Heart right ventricle (tissue), 16 donors: ENCODE measurements at regions not wholly inside any gene's neighbourhood (a gene's known extent, or its start where the extent isn't known, plus 50 kb on each side); places are given as distances from the start of the nearest gene placed in this dataset.

ENCODE experiments used
- ATAC-seq, 8 donors: fragments of 200-7000 bp; cut with Tn5 transposase; one replicate each; pipeline ENCODE4 v1.9.1; 2020; ENCODE audit warnings: mild to moderate bottlenecking in 8 of 8, moderate library complexity in 8 of 8, moderate number of reproducible peaks in 1 of 8
- DNase-seq, 2 donors: peaks; one replicate each; pipeline ENCODE4 v3.0.0-alpha.2; 2020
- H3K27ac ChIP-seq, 10 donors: fragments of 200-600 bp; sonication (generic) in 2 of 10; one replicate each; pipeline versions ENCODE4 v1.5.0 to v1.8.0; 2020 to 2022; ENCODE audit warnings: mild to moderate bottlenecking in 3 of 10
- H3K27me3 ChIP-seq, 7 donors: fragments of 200-600 bp; one replicate each; pipeline ENCODE4 v1.8.0; 2021 to 2022; ENCODE audit warnings: mild to moderate bottlenecking in 2 of 7
- H3K36me3 ChIP-seq, 9 donors: fragments of 200-600 bp; sonication (generic) in 1 of 9; one replicate each; pipeline versions ENCODE4 v1.5.0 to v1.8.0; 2020 to 2022; ENCODE audit warnings: mild to moderate bottlenecking in 2 of 9
- H3K4me1 ChIP-seq, 9 donors: fragments of 200-600 bp; sonication (generic) in 1 of 9; one replicate each; pipeline versions ENCODE4 v1.5.0 to v1.8.0; 2020 to 2022; ENCODE audit warnings: mild to moderate bottlenecking in 4 of 9
- H3K4me3 ChIP-seq, 10 donors: fragments of 200-600 bp; sonication (generic) in 2 of 10; one replicate each; pipeline versions ENCODE4 v1.5.0 to v1.8.0; 2020 to 2022; ENCODE audit warnings: mild to moderate bottlenecking in 7 of 10, moderate library complexity in 2 of 10
- H3K9me3 ChIP-seq, 11 donors: fragments of 200-600 bp in 10 of 11; sonication (generic) in 2 of 11; one replicate each; pipeline versions ENCODE4 v1.5.0 to v1.8.0; 2013 to 2022; ENCODE audit warnings: mild to moderate bottlenecking in 2 of 11, control low read depth in 1 of 11, moderate library complexity in 1 of 11
- WGBS, 2 donors: extraction: QIAGEN DNeasy Blood & Tissue Kit; methylation state at CpG; one replicate each; pipeline ENCODE4 v1.1.7; 2013; ENCODE audit warnings: inconsistent platforms in 1 of 2; 5-methylcytosine and 5-hydroxymethylcytosine counted together
- intact Hi-C, 10 donors: fragments of 100-400 bp; cut with DNase I; formaldehyde crosslinking; loops; one replicate each; pipeline versions ENCODE4 v1.11.1 to v1.14.2; 2022
- TF ChIP-seq, protein P1 (sequence below), 9 donors: fragments of 200-600 bp; sonication (generic) in 2 of 9; IDR thresholded peaks; one replicate each; pipeline versions ENCODE4 v1.5.0 to v1.8.0; 2021 to 2022; ENCODE audit warnings: antibody characterized with exemption in 9 of 9, mild to moderate bottlenecking in 5 of 9, moderate library complexity in 1 of 9
- donor health status: Arrhythmogenic right ventricular cardiomyopathy.
- donor health status: ischemic (EF 13 %, LVEDD 7.1; RV severe dilation, severe dysfunction).
- donor health status: healthy with polysubstance abuse.
- donor health status: DM: no; HTN: yes; CAD: no.
- donor health status: DM: no; HTN: no; CAD: no.
- donor health status: ischemic (EF 25% LVEDD 6.9; RV normal size, moderate dysfunction).
- donor health status: ischemic (EF 25% LVEDD 5.7; RV mildly dilated, moderate dysfunction).
- donor health status: healthy.
- donor health status: DM: yes; HTN: yes; CAD: no.
- donor health status: Ischemic cardiomyopathy.
- donor health status: ischemic (EF 35%, LVEDD 5.7; RV mildly dilated, moderate dysfunction).
- donor health status: nonischemic (EF 11% LVEDD 7.7; RV severe dilation, severe dysfunction).
- donor health status: DM: yes; HTN: yes; CAD: no.
- donor health status: PGD.
- donor health status: ischemic (EF 29% LVEDD 5.4; RV normal size, mild dysfunction).
- donor health status: nonischemic (EF 23%, LVEDD 6.1; RV moderate dilation, normal function).

GRCh38 chr6:163745536-163746400, 331.2 kb downstream of the QKI start:
- no peaks in the 10 kb centered on the region for H3K9me3 ChIP-seq
- no peaks in the 10 kb centered on the region for H3K27me3 ChIP-seq
- peak overlapping the region; percentile 36 to 87 (median 65) for H3K27ac ChIP-seq
- no peaks in the 10 kb centered on the region for H3K36me3 ChIP-seq
- TF ChIP-seq, protein P1, sequence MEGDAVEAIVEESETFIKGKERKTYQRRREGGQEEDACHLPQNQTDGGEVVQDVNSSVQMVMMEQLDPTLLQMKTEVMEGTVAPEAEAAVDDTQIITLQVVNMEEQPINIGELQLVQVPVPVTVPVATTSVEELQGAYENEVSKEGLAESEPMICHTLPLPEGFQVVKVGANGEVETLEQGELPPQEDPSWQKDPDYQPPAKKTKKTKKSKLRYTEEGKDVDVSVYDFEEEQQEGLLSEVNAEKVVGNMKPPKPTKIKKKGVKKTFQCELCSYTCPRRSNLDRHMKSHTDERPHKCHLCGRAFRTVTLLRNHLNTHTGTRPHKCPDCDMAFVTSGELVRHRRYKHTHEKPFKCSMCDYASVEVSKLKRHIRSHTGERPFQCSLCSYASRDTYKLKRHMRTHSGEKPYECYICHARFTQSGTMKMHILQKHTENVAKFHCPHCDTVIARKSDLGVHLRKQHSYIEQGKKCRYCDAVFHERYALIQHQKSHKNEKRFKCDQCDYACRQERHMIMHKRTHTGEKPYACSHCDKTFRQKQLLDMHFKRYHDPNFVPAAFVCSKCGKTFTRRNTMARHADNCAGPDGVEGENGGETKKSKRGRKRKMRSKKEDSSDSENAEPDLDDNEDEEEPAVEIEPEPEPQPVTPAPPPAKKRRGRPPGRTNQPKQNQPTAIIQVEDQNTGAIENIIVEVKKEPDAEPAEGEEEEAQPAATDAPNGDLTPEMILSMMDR (IDR thresholded peaks at IDR 0.05), result no peak
- peaks cover 8 to 59% (median 25%) of the 10 kb centered on the region in 9 donors for H3K4me1 ChIP-seq
- intact Hi-C loops, result loop anchor here in 5 of 10 donors (2.0 to 10.0 kb wide), 7 partner anchors 161 to 362 kb away; no protein-coding TSS in a partner anchor
- ATAC-seq, result peak; percentile 83 to 95 (median 92)
- peak; percentile 52 to 71 for DNase-seq
- 30 to 45% methylated on average over 10 of the region's 10 CpGs for WGBS, 2 donors
- no peak overlapping the region for H3K4me3 ChIP-seq

DNA sequence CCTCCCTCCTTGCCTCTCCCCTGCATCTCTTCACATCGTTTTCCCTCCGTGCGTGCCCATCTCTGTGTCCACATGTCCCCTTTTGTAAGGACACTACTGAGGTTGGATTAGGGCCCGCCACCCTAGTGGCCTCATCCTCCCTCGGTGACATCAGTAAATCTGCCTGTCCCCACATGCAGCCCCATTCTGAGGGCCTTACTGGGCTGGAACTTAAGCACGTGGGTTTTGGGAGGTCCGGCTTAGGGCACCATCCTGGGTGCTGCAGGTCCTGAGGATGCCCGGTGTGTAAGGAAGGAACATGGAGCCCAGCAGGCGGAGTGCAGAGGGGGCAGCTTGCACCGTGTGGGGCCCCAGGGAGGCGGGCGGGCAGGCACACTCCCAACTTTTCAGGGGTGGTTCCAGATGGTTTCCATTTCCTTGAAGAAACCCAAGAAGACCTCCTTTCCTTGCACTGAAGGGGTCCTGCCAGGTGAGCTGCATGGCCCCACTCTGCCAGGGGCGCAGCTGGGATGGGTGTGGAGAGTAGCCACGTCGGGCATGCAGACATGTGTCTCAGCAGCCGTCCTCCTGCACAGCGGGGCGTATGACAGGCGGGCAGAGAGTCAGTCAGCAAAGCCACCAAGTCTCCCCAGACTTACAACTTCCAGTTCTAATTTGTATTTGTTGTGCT, 329.9 kb downstream of the QKI start:
- intact Hi-C loops, result loop anchor here in 3 of 10 donors (10.0 kb wide), 3 partner anchors 160 to 360 kb away; no protein-coding TSS in a partner anchor
- peak overlapping the region in 7 of 10 donors; percentile 24 to 87 (median 79) for H3K27ac ChIP-seq

GRCh38 chr6:163743796-163744195, 329.3 kb downstream of the QKI start:
- DNase-seq (no peak), ATAC-seq (no peak)
- 91 to 94% methylated on average over 4 of the region's 4 CpGs for WGBS, 2 donors
- H3K4me1 ChIP-seq, result peaks cover 8 to 52% (median 16%) of the 10 kb centered on the region in 9 donors
- TF ChIP-seq, protein P1 (IDR thresholded peaks at IDR 0.05), result no peak
- H3K27me3 ChIP-seq, result no peaks in the 10 kb centered on the region
- intact Hi-C loops, result loop anchor here in 3 of 10 donors (10.0 kb wide), 3 partner anchors 159 to 361 kb away; no protein-coding TSS in a partner anchor
- H3K27ac ChIP-seq, result peak overlapping the region in 4 of 10 donors; percentile 73 to 87 (median 82)
- H3K4me3 ChIP-seq, result no peak overlapping the region
- H3K36me3 ChIP-seq, result no peaks in the 10 kb centered on the region
- H3K9me3 ChIP-seq, result no peaks in the 10 kb centered on the region

More for the DNA sequence above, 329.9 kb downstream of the QKI start:
- WGBS, 2 donors, result 95 to 97% methylated on average over 19 of the region's 19 CpGs
- H3K36me3 ChIP-seq, result no peaks in the 10 kb centered on the region
- no peak overlapping the region for H3K4me3 ChIP-seq
- ATAC-seq, result no peak
- no peak for DNase-seq
- H3K27me3 ChIP-seq, result no peaks in the 10 kb centered on the region
- H3K9me3 ChIP-seq, result no peaks in the 10 kb centered on the region
- TF ChIP-seq, protein P1 (IDR thresholded peaks at IDR 0.05), result no peak
- peaks cover 8 to 57% (median 17%) of the 10 kb centered on the region in 9 donors for H3K4me1 ChIP-seq

GRCh38 chr6:163741743-163742363, 327.3 kb downstream of the QKI start:
- no peaks in the 10 kb centered on the region for H3K36me3 ChIP-seq
- WGBS, 2 donors, result 64% methylated on average over 17 of the region's 17 CpGs
- H3K4me1 ChIP-seq, result peaks cover 8 to 42% (median 16%) of the 10 kb centered on the region in 9 donors
- H3K27ac ChIP-seq, result no peak overlapping the region
- TF ChIP-seq, protein P1 (IDR thresholded peaks at IDR 0.05), result no peak
- H3K9me3 ChIP-seq, result no peaks in the 10 kb centered on the region
- intact Hi-C loops, result loop anchor here in 3 of 10 donors (10.0 kb wide), 3 partner anchors 157 to 363 kb away; no protein-coding TSS in a partner anchor
- H3K27me3 ChIP-seq, result no peaks in the 10 kb centered on the region
- no peak overlapping the region for H3K4me3 ChIP-seq
- DNase-seq, result no peak
- ATAC-seq, result no peak
